Body of pancreas (tissue), 4 donors: ENCODE measurements at regions not wholly inside any gene's neighbourhood (a gene's known extent, or its start where the extent isn't known, plus 50 kb on each side); places are given as distances from the start of the nearest gene placed in this dataset.
"Not testable (repeated sequence)": the region's sequence is repeated elsewhere in the genome, so short reads cannot be mapped to it uniquely, and the experiment has no call there.

ENCODE experiments used
- ATAC-seq: fragments of 150-250 bp; one replicate; pipeline ENCODE4 v1.9.1; 2016
- DNase-seq, 4 donors: peaks; one replicate each; pipeline ENCODE4 v3.0.0-alpha.2; 2019
- H3K27ac ChIP-seq, 4 donors: fragments of 200-600 bp; sonication (generic); 1 replicate in 3 of 4; 2 replicates in 1 of 4; pipeline versions ENCODE4 v1.5.1 to v1.6.1; 2016 to 2019; ENCODE audit warnings: mild to moderate bottlenecking in 1 of 4, mixed read lengths in 1 of 4, moderate library complexity in 1 of 4
- H3K27me3 ChIP-seq, 2 donors: fragments of 200-600 bp; sonication (generic); one replicate each; pipeline ENCODE4 v1.6.0; 2016; ENCODE audit warnings: mild to moderate bottlenecking in 1 of 2
- H3K36me3 ChIP-seq, 2 donors: fragments of 200-600 bp; sonication (generic); replicated peaks in 1 of 2; 2 replicates each; pipeline ENCODE4 v1.5.1; 2016; ENCODE audit warnings: low read depth in 2 of 2; ENCODE audit not compliant: insufficient read depth in 1 of 2
- H3K4me1 ChIP-seq: fragments of 200-600 bp; sonication (generic); one replicate; pipeline ENCODE4 v1.6.0; 2016
- H3K4me3 ChIP-seq, 2 donors: fragments of 200-600 bp; sonication (generic); 1 replicate in 1 of 2; 2 replicates in 1 of 2; pipeline ENCODE4 v1.5.1; 2016 to 2019
- H3K9me3 ChIP-seq, 3 donors: fragments of 200-600 bp; sonication (generic); 1 replicate in 2 of 3; 2 replicates in 1 of 3; pipeline ENCODE4 v1.5.1; 2016
- CTCF ChIP-seq, 7 experiments: fragments of 450-650 bp in 4 of 7; fragments of 200-600 bp in 3 of 7; sonication (generic) in 3 of 7; IDR thresholded peaks; one replicate each; pipeline ENCODE4 v1.5.1; 2016 to 2019; ENCODE audit warnings: antibody characterized with exemption in 7 of 7
- POLR2A ChIP-seq, 3 donors: fragments of 450-650 bp; IDR thresholded peaks; one replicate each; pipeline ENCODE4 v1.6.1; 2016; ENCODE audit warnings: antibody characterized with exemption in 3 of 3, mild to moderate bottlenecking in 2 of 3
- WGBS, 2 donors: methylation state at CpG; one replicate each; pipeline ENCODE4 v1.1.5; 2017; 5-methylcytosine and 5-hydroxymethylcytosine counted together
- intact Hi-C: fragments of 100-400 bp; cut with DNase I; formaldehyde crosslinking; loops from one replicate; pipeline ENCODE4 v1.15.1; 2023

- DNase-seq (no peak), ATAC-seq (no peak)
- Histone ChIP-seq H3K9me3 (no peaks in the 10 kb centered on the region), H3K4me3 (no peak overlapping the region), H3K27ac (no peak overlapping the region), H3K27me3 (no peaks in the 10 kb centered on the region), H3K36me3 (no peaks in the 10 kb centered on the region), H3K4me1 (no peaks in the 10 kb centered on the region)
- intact Hi-C loops = no loop called here
- 81 to 82% methylated on average over 3 of the region's 3 CpGs for WGBS, 2 donors
- TF ChIP-seq POLR2A (IDR thresholded peaks at IDR 0.05) (no peak), CTCF (IDR thresholded peaks at IDR 0.05) (no peak)
These were observed 651.4 kb upstream of the NECTIN3 start for GRCh38 chr3:110420158-110420641.

DNA sequence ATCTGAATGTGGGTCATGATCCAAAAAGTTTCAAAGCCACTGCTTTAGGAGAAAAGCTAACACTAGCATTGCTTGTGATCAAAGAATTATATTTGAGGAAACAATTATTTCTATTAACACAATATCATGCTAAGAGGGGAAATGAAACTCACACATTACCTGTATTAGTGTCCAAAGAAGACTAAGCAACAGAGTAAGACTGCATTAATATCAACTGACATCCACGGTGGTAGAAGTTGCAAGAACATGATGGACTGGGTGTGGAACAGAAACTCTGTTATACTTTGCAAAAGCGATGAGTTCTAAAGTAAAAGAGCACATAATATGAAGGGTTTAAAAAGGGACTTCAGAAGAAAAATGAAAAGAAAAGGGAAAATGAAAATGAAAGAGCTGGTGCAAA lies 648.3 kb upstream of the NECTIN3 start:
- ATAC-seq (no peak), DNase-seq (no peak)
- no peak overlapping the region for H3K27ac ChIP-seq
- no peaks in the 10 kb centered on the region for H3K36me3 ChIP-seq
- H3K4me3 ChIP-seq = no peak overlapping the region
- intact Hi-C loops = no loop called here
- TF ChIP-seq POLR2A (IDR thresholded peaks at IDR 0.05) = no peak
- TF ChIP-seq CTCF (IDR thresholded peaks at IDR 0.05) = no peak
- no peaks in the 10 kb centered on the region for H3K4me1 ChIP-seq
- H3K27me3 ChIP-seq = no peaks in the 10 kb centered on the region
- H3K9me3 ChIP-seq = no peaks in the 10 kb centered on the region
- 96 to 99% methylated on average over 2 of the region's 2 CpGs for WGBS, 2 donors

DNA sequence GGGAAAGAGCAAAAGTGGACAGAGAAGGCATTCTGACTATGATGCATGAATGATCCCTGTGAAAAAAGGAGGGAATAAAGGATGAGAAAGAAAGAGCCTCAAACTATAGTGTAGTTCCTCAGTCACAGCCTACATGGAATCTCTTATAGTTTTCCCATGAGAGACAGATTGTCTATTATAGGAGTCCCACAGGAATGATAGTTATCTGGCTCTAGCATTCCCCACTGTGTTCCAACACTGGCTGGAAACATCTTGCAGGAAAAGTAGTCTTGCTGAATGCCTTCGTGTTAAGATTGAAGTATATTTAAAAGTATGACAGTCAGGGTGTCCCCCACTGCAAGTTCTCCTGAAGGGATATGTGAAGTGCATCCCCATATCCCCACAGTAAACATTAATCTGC lies 641.5 kb upstream of the NECTIN3 start:
- intact Hi-C loops = no loop called here

GRCh38 chr3:110436209-110436608 lies 635.4 kb upstream of the NECTIN3 start:
- Histone ChIP-seq H3K36me3 (no peaks in the 10 kb centered on the region), H3K4me3 (no peak overlapping the region), H3K9me3 (no peaks in the 10 kb centered on the region), H3K27ac (no peak overlapping the region), H3K4me1 (no peaks in the 10 kb centered on the region), H3K27me3 (peaks cover 0 to 6% of the 10 kb centered on the region in 2 donors)
- TF ChIP-seq CTCF (IDR thresholded peaks at IDR 0.05) = no peak
- no peak for TF ChIP-seq POLR2A (IDR thresholded peaks at IDR 0.05)
- 41 to 46% methylated on average over 3 of the region's 3 CpGs for WGBS, 2 donors
- ATAC-seq (no peak), DNase-seq (no peak)
- intact Hi-C loops = no loop called here

More for the DNA sequence above, 641.5 kb upstream of the NECTIN3 start:
- ATAC-seq = no peak
- Histone ChIP-seq H3K9me3 (no peaks in the 10 kb centered on the region), H3K27ac (no peak overlapping the region), H3K4me1 (no peaks in the 10 kb centered on the region), H3K36me3 (no peaks in the 10 kb centered on the region), H3K4me3 (no peak overlapping the region), H3K27me3 (no peaks in the 10 kb centered on the region)
- WGBS, 2 donors = 63 to 77% methylated on average over 1 of the region's 1 CpG
- no peak for DNase-seq
- no peak for TF ChIP-seq CTCF (IDR thresholded peaks at IDR 0.05)
- TF ChIP-seq POLR2A (IDR thresholded peaks at IDR 0.05) = no peak

GRCh38 chr3:110440066-110440653 lies 631.5 kb upstream of the NECTIN3 start:
- DNase-seq, H3K27me3 ChIP-seq, intact Hi-C loops, H3K4me3 ChIP-seq, H3K27ac ChIP-seq, H3K4me1 ChIP-seq, H3K36me3 ChIP-seq, ATAC-seq, H3K9me3 ChIP-seq: not testable (repeated sequence)
- 89 to 92% methylated on average over 23 to 29 of the region's 30 CpGs for WGBS, 2 donors
